ENCODE measurements at regions not wholly inside any gene's neighbourhood (a gene's known extent, or its start where the extent isn't known, plus 50 kb on each side); places are given as distances from the start of the nearest gene placed in this dataset.

DNA sequence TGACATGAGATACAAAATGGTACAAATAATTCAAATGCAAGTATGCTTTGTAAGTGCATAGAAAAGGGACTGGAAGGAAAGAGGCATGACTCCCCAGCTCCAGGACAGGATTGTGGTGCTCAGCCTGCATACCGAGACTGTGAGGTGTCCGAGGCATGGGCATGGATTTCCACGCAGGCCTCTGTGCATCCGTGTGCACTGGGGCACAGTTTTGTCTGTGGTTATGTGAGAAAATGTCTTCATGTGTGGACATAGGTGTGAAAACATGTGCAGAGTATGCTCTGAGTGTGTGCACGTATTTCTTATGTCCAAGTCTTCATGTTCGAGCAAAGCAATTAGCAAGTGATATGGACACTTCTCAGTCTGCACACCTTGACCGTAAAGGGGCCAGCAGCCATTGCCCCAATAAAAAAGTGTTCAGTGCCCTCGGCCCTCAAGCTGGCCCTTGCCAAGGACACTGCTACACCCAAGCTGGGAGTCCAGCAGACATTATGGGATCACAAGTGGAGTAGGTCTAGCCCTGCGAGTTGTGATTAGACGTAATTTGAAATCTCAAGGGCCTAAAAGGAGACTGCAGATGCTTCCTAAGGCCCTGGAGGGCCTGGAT is 120.7 kb downstream of the CYP26B1 start:
- TF ChIP-seq EZH2 (optimal IDR thresholded peaks at IDR 0.05; ENCODE audit: low read depth, low read length) (no peak), CTCF (IDR thresholded peaks at IDR 0.05; ENCODE audit: low read length) (no peak), EZH2phosphoT487 (IDR thresholded peaks at IDR 0.05; ENCODE audit: low read length) (no peak)

Measured in MM.1S (cell line).